Right lobe of liver (tissue), 6 donors: ENCODE measurements at regions not wholly inside any gene's neighbourhood (a gene's known extent, or its start where the extent isn't known, plus 50 kb on each side); places are given as distances from the start of the nearest gene placed in this dataset.
"Not testable (repeated sequence)": the region's sequence is repeated elsewhere in the genome, so short reads cannot be mapped to it uniquely, and the experiment has no call there.

ENCODE experiments used
- ATAC-seq, 4 donors: fragments of 200-7000 bp; cut with Tn5 transposase; one replicate each; pipeline ENCODE4 v1.9.1; 2020; ENCODE audit warnings: mild to moderate bottlenecking in 4 of 4, moderate library complexity in 4 of 4
- DNase-seq, 3 donors: peaks; one replicate each; pipeline ENCODE4 v3.0.0-alpha.2; 2020
- H3K27ac ChIP-seq, 3 donors: fragments of 200-600 bp; one replicate each; pipeline ENCODE4 v1.8.0; 2022
- H3K27me3 ChIP-seq, 2 donors: fragments of 200-600 bp; one replicate each; pipeline ENCODE4 v1.8.0; 2022
- H3K36me3 ChIP-seq, 4 donors: fragments of 200-600 bp; sonication (generic) in 1 of 4; one replicate each; pipeline versions ENCODE4 v1.5.1 to v1.8.0; 2017 to 2022; ENCODE audit warnings: control low read depth in 1 of 4
- H3K4me1 ChIP-seq, 4 donors: fragments of 200-600 bp; sonication (generic) in 1 of 4; one replicate each; pipeline versions ENCODE4 v1.5.1 to v1.8.0; 2017 to 2022; ENCODE audit warnings: control low read depth in 1 of 4
- H3K4me3 ChIP-seq, 3 donors: fragments of 200-600 bp; one replicate each; pipeline ENCODE4 v1.8.0; 2022
- H3K9me3 ChIP-seq, 4 donors: fragments of 200-600 bp; sonication (generic) in 1 of 4; one replicate each; pipeline versions ENCODE4 v1.5.1 to v1.8.0; 2017 to 2022; ENCODE audit warnings: control low read depth in 1 of 4
- CTCF ChIP-seq, 4 donors: fragments of 200-600 bp in 3 of 4; fragments of 450-650 bp in 1 of 4; IDR thresholded peaks; one replicate each; pipeline versions ENCODE4 v1.5.1 to v1.8.0; 2016 to 2022; ENCODE audit warnings: antibody characterized with exemption in 4 of 4, mild to moderate bottlenecking in 2 of 4
- POLR2A ChIP-seq: fragments of 450-650 bp; IDR thresholded peaks from one replicate; pipeline ENCODE4 v1.6.1; 2017; ENCODE audit warnings: antibody characterized with exemption, mild to moderate bottlenecking
- WGBS: methylation state at CpG from one replicate; pipeline ENCODE4 v1.1.6; 2018; ENCODE audit warnings: low coverage, low lambda C conversion rate; ENCODE audit not compliant: insufficient coverage; ENCODE audit errors: missing lambda C conversion rate; 5-methylcytosine and 5-hydroxymethylcytosine counted together
- intact Hi-C, 2 donors: fragments of 100-400 bp; cut with DNase I; formaldehyde crosslinking; loops; one replicate each; pipeline versions ENCODE4 v1.11.2 to v1.14.1; 2022
- donor health status: DM: no; HTN: yes; CAD: no.
- donor health status: DM: no; HTN: no; CAD: no.
- donor health status: DM: no; HTN: no; CAD: no.
- donor health status: DM: no; HTN: yes; CAD: no.
- donor health status: DM: no; HTN: yes; CAD: no.

GRCh38 chr3:10109-10996 lies 186.2 kb upstream of the CHL1 start:
- peak in 1 of 4 donors; percentile 20 for ATAC-seq
- WGBS: 20% methylated on average over 9 of the region's 15 CpGs

GRCh38 chr3:11734-12133 lies 184.8 kb upstream of the CHL1 start:
- intact Hi-C loops: no loop called here
- no peaks in the 10 kb centered on the region for H3K27me3 ChIP-seq
- no peaks in the 10 kb centered on the region for H3K36me3 ChIP-seq
- H3K9me3 ChIP-seq: no peaks in the 10 kb centered on the region
- H3K4me1 ChIP-seq: no peaks in the 10 kb centered on the region
- TF ChIP-seq CTCF (IDR thresholded peaks at IDR 0.05): no peak
- no peak for TF ChIP-seq POLR2A
- WGBS: 70% methylated on average over 14 of the region's 22 CpGs
- DNase-seq (peak in 1 of 3 donors; percentile 11), ATAC-seq (peak in 2 of 4 donors; percentile 40 to 61)
- H3K27ac ChIP-seq: no peak overlapping the region
- H3K4me3 ChIP-seq: no peak overlapping the region

More at GRCh38 chr3:10109-10996, 186.2 kb upstream of the CHL1 start:
- H3K36me3 ChIP-seq, H3K4me3 ChIP-seq, H3K9me3 ChIP-seq, H3K27me3 ChIP-seq, DNase-seq, intact Hi-C loops, H3K4me1 ChIP-seq, H3K27ac ChIP-seq: not testable (repeated sequence)

GRCh38 chr3:14652-15051 lies 181.9 kb upstream of the CHL1 start:
- Histone ChIP-seq H3K4me1 (no peaks in the 10 kb centered on the region), H3K4me3 (no peak overlapping the region), H3K27ac (no peak overlapping the region), H3K9me3 (no peaks in the 10 kb centered on the region), H3K27me3 (no peaks in the 10 kb centered on the region), H3K36me3 (no peaks in the 10 kb centered on the region)
- DNase-seq: no peak
- intact Hi-C loops: no loop called here
- WGBS: 69% methylated on average over 3 of the region's 3 CpGs
- ATAC-seq: no peak
- TF ChIP-seq POLR2A: no peak
- TF ChIP-seq CTCF (IDR thresholded peaks at IDR 0.05): no peak

GRCh38 chr3:16366-16765 lies 180.2 kb upstream of the CHL1 start:
- TF ChIP-seq POLR2A (no peak), CTCF (IDR thresholded peaks at IDR 0.05) (no peak)
- no peaks in the 10 kb centered on the region for H3K36me3 ChIP-seq
- no peaks in the 10 kb centered on the region for H3K4me1 ChIP-seq
- intact Hi-C loops: no loop called here
- ATAC-seq: no peak
- no peaks in the 10 kb centered on the region for H3K27me3 ChIP-seq
- DNase-seq: no peak
- no peaks in the 10 kb centered on the region for H3K9me3 ChIP-seq
- H3K4me3 ChIP-seq: no peak overlapping the region
- WGBS: 51% methylated on average over 2 of the region's 2 CpGs
- H3K27ac ChIP-seq: no peak overlapping the region

- no peak for TF ChIP-seq CTCF (IDR thresholded peaks at IDR 0.05)
- TF ChIP-seq POLR2A: no peak
- no peaks in the 10 kb centered on the region for H3K9me3 ChIP-seq
- intact Hi-C loops: no loop called here
- no peaks in the 10 kb centered on the region for H3K27me3 ChIP-seq
- H3K27ac ChIP-seq: no peak overlapping the region
- H3K36me3 ChIP-seq: no peaks in the 10 kb centered on the region
- H3K4me1 ChIP-seq: no peaks in the 10 kb centered on the region
- ATAC-seq (no peak), DNase-seq (no peak)
- H3K4me3 ChIP-seq: no peak overlapping the region
These were observed 176.1 kb upstream of the CHL1 start for GRCh38 chr3:20421-20820.
